Epithelial cell of proximal tubule (primary cell): ENCODE measurements at regions not wholly inside any gene's neighbourhood (a gene's known extent, or its start where the extent isn't known, plus 50 kb on each side); places are given as distances from the start of the nearest gene placed in this dataset.
"Not testable (repeated sequence)": the region's sequence is repeated elsewhere in the genome, so short reads cannot be mapped to it uniquely, and the experiment has no call there.

Experiments used
- DNase-seq: peaks from one replicate; pipeline ENCODE4 v3.0.0-alpha.2; 2011; ENCODE audit warnings: low read depth
- H3K4me3 ChIP-seq: 2 replicates; pipeline ENCODE4 v1.5.1; 2011; ENCODE audit warnings: low read depth, mild to moderate bottlenecking, low read length
- TF ChIP-seq, protein P1 (sequence below): conservative IDR thresholded peaks from 2 replicates; pipeline ENCODE4 v1.5.1; 2012; ENCODE audit warnings: low read depth, mild to moderate bottlenecking, low read length

GRCh38 chr22:48070760-48071159 is 1308.3 kb downstream of the TBC1D22A start:
- no peak for DNase-seq
- H3K4me3 ChIP-seq, result no peak overlapping the region
- TF ChIP-seq, protein P1, sequence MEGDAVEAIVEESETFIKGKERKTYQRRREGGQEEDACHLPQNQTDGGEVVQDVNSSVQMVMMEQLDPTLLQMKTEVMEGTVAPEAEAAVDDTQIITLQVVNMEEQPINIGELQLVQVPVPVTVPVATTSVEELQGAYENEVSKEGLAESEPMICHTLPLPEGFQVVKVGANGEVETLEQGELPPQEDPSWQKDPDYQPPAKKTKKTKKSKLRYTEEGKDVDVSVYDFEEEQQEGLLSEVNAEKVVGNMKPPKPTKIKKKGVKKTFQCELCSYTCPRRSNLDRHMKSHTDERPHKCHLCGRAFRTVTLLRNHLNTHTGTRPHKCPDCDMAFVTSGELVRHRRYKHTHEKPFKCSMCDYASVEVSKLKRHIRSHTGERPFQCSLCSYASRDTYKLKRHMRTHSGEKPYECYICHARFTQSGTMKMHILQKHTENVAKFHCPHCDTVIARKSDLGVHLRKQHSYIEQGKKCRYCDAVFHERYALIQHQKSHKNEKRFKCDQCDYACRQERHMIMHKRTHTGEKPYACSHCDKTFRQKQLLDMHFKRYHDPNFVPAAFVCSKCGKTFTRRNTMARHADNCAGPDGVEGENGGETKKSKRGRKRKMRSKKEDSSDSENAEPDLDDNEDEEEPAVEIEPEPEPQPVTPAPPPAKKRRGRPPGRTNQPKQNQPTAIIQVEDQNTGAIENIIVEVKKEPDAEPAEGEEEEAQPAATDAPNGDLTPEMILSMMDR, result no peak

GRCh38 chr22:48070083-48070482 is 1307.6 kb downstream of the TBC1D22A start:
- TF ChIP-seq, protein P1, result no peak
- no peak overlapping the region for H3K4me3 ChIP-seq
- no peak for DNase-seq

DNA sequence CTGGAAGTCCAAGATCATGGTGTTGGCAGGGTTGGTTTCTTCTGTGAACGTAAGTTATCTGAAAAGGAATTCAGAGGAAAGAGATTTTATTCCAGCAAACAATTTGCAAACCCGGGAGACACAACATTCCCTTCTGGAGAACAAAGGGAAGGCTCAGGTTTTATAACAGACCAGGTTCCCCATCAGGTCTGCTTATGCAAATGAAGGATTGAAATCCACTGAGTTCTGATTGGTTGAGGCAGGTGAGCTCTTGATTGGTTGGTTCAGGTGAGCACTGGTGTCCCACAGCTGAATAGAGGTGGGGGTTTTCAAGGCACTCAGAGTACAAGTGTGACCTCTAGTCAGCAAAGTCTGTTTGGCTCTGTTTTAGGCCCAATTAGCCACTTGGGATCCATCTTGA is 1306.8 kb downstream of the TBC1D22A start:
- H3K4me3 ChIP-seq, result no peak overlapping the region
- TF ChIP-seq, protein P1, result no peak
- no peak for DNase-seq

DNA sequence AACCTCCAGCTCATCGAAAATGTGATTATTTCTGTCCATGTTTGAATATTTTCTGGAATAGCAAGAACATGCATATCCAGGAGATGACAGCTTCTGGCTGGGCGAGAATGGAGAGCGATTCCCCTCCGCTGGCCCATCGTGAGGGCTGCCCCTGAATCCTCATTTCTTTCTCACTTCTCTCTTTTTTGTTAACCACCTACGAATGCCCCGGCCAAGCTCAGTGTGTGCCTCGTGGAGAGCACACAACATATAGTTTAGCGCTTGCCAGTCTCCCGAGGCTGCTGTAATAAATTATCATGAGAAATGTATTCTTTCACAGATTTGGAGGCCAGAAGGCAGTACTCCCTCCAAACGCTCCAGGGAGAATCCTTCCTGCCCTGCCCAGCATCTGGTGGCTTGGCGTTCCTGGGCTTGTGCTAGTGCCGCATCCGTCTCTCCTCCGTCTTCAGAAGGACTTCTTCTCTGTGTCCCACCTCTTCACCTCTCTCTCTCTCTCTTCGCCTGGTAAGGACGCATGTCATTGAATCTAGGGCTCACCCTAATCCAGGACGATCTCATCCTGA is 1306.0 kb downstream of the TBC1D22A start:
- no peak overlapping the region for H3K4me3 ChIP-seq
- TF ChIP-seq, protein P1, result no peak
- no peak for DNase-seq

DNA sequence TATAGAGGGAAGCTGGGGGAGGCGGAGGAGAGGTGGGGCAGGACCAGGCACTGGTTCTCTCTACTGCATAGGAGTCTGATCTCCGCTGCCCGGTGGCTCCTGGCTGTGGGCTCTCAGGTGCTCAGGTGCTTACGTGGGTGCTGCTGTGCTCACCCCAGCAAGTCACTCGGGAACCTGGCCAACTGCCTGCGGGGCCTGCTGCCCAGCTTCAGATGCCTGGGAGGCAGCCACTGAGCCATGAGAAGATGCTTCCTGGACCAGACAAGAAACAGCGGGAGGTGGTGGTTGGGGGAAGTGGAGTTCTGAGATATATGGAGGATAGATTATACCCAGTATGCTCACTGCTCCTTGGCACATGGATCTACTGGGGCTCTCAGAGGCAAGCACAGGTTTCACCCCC is 1303.4 kb downstream of the TBC1D22A start:
- TF ChIP-seq, protein P1, result no peak
- no peak for DNase-seq

DNA sequence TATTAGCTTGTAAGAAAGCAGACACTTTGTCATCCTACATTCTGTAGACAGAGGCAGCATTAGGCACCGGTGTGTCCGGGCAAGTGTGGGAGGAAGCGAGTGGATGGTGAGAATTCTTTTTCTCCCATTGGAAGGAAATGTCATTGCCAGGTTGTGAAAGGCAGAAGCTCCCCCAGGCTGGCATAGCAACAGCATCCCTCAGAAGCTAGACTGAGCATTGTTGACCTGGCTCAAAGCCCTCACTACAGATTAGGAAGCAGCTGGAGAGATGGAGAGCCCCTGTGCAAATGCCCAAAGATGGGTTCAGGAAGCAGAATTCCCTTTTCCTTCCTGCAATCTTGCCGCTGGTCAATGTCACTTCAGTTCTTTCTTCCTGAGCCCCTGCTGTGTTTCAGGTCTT is 1299.3 kb downstream of the TBC1D22A start:
- H3K4me3 ChIP-seq, result no peak overlapping the region
- DNase-seq, result no peak
- TF ChIP-seq, protein P1, result no peak

More for the DNA sequence above, 1303.4 kb downstream of the TBC1D22A start:
- no peak overlapping the region for H3K4me3 ChIP-seq

GRCh38 chr22:48060266-48060665 is 1297.8 kb downstream of the TBC1D22A start:
- no peak overlapping the region for H3K4me3 ChIP-seq
- DNase-seq, result no peak
- TF ChIP-seq, protein P1, result no peak

- DNase-seq, H3K4me3 ChIP-seq: not testable (repeated sequence)
Measured at GRCh38 chr22:48059521-48059920, 1297.1 kb downstream of the TBC1D22A start.
